ENCODE measurements at regions not wholly inside any gene's neighbourhood (a gene's known extent, or its start where the extent isn't known, plus 50 kb on each side); places are given as distances from the start of the nearest gene placed in this dataset.
A peak's percentile ranks its signal among the peaks of the same experiment; 100 is the strongest.

DNA sequence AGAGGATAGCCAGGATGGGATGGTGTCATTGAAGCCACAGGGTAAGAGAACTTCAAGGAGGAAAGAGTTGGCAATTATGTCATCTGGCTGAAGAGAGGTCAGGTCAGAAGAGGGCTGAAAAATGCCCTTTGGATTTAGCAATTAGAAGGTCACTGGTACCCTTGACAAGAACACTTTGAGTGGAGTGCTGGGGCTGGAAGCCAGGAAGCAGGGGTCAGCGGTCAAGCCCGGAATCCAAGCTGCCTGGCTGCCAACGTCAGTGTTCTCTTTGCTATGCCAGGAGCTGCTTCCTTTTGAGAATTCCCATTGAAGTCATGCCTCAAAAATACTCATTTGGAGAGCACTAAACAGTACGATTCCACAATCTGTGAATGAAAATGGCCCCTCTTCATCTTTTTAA lies 386.5 kb downstream of the SHQ1 start:
- DNase-seq (ENCODE audit: low read depth in 2 of 2): no peak

DNA sequence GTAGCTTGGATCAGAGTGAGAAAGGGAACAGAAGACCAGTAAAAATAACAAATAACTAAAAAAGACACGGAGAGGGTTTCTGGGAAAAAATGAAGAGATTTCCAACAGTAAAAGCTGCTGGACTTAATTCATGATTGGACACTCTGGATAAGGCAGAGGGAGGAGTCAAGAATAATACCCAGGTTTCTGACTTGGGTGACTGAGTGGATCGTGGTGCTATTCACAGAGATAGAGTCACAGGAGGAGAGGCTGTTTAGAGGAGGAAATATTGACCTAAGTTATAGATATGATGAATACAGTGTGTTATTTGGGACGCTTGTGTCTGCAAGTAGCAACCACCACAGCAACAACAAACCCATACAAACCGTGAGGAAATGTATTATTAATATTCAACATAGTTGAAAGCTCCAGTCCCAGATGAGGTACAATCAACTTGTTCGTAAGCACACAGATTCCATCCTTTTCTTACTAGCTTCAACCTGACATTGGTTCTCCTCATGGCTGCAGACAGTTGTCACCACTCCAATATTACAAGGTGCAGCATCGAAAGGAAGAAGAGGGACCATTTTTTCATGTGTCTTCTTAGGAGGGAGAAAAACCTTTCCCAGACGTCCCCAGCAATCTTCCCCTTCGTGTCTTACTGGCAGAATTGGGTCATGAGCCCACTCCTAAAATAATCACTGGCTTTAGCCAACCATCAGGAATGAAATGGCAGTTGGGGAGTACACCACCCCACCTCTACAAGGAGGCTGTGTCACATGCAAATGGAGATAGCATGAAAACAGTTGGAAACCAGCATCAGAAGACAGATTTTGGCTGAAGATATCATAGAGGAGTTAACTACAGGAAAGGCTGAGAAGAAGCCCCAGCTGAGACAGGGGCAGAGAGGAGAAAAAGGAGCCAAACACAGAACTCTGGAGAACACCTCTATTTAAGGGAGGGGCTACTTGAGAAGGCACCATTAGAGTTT lies 387.8 kb downstream of the SHQ1 start:
- DNase-seq (ENCODE audit: low read depth in 2 of 2): no peak

DNA sequence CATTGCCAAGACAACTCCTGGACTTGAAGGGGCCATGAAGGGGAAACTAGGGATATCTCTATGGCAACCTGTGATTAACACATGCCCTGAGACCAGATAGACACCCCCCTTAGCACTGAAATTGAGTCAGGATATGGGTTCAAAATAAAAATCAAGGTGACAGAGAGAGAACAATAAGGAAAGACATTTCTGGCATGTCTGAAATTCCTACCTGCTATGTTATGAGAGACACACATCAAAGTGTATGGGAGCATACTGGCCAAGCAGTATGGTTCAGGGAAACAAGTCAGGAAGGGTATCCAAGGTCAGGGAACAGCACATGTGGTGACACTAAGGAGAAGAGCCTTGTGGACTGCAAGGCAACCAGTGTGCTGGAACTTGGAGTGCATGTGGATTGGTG lies 388.7 kb downstream of the SHQ1 start:
- DNase-seq (ENCODE audit: low read depth in 2 of 2): no peak

DNA sequence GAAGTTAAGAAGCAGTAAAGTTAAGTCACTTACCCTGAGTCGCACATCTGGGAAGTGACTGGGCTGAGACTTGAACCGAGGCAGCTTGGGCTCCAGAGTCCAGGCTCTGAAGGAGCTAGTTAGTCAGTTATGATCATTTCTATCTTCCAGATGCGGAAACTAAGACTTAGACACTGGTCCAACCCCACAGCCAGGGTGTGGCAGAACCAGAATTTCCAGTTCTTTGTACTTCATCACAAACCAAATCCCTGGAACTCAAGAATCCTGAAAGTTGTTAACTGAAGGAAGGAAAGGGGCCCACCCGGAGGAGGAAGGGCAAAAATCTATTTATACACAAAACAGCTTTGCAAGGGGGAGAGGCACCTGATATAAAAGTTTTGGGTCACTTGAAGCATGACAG lies 389.9 kb downstream of the SHQ1 start:
- DNase-seq (ENCODE audit: low read depth in 2 of 2): no peak

DNA sequence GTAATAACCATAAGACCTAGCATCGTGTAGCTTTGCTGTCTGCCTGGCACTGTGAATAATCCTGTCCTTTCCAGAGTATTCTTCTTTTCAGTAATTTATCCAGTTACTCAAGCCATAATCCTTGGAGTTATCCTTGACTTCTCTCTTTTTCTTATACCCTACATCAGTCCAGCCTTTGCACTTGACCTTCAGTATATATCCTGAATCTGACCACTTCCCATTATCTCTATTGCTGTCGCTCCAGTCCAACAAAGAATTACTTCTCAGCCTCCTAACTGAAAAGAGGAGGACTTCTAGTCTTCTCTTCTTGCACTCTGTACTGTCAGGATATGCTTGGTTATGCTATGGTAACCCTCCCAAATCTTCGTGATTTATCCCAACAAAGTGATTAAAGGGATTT lies 393.8 kb downstream of the SHQ1 start:
- no peak for DNase-seq (ENCODE audit: low read depth in 2 of 2)

DNA sequence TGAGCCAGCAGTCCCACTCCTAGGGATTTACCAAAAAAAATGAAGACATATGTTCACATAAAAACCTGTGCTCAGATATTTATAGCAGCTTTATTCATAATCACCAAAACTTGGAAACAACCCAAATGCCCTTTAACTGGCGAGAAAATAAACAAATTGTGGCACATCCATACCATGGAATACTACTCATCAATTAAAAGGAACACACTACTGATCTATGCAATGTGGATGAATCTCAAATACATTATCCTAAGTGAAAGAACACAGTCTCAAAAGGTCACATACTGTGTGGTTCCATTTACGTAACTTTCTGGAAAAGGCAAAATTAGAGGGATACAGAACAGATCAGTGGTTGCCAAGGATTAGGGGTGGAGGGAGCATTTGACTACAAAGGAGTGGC lies 394.5 kb downstream of the SHQ1 start:
- DNase-seq (ENCODE audit: low read depth in 2 of 2): no peak

DNA sequence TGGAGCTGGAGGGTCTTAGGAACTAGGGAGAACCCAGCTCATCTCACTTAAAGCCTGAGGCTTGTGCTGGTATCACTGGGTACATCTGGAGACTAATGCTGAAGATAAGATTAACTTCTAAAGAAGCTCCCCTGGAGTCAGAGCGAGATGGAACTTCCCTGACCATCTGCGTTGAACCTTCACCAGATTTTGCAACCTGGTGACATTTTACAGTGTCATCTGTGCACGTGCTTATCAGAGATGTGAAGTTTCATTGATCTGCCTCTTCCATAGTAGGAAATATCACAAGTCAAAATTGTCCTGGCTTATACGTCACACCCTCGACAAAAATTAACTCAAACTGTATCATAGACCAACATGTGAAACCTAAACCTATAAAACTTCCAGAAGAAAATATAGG lies 395.5 kb downstream of the SHQ1 start:
- no peak for DNase-seq (ENCODE audit: low read depth in 2 of 2)

DNA sequence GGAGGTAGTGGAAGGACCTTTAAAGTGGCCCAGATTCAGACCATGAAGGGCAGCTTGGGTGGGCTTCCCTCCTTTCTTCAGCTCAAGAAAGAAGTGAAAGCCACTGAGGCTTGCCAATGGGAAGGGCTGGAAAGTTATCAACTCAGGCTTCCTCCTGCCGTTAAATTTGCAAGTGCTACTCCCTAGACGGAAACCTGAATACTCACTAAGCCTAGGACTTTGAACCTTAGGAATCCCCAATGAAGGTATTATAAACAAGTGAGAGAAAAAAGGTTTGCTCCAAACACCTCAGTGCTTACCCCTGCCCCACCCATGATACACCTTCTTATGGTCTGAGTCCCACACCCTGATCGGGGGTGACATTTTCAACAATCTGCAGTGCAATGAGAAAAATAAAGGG lies 396.4 kb downstream of the SHQ1 start:
- DNase-seq (ENCODE audit: low read depth in 2 of 2): no peak

DNA sequence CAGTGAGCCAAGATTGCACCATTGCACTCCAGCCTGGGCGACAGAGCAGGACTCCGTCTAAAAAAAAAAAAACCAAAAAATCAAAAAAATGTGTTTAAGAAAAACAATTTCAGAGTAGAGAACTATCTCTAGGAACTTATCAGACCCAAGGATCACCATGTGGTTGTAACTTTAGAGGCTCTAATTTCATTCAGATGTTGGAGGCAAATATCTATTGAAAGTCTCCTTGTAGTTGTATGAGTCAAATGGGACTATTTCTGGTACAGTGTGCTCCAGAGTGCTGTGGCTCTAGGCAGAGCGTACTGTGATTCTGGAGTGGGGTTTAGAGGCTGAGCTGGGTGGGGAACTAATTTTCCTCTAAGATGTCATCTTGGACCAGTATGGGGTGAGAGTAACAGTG lies 398.7 kb downstream of the SHQ1 start:
- DNase-seq (ENCODE audit: low read depth in 2 of 2): no peak

DNA sequence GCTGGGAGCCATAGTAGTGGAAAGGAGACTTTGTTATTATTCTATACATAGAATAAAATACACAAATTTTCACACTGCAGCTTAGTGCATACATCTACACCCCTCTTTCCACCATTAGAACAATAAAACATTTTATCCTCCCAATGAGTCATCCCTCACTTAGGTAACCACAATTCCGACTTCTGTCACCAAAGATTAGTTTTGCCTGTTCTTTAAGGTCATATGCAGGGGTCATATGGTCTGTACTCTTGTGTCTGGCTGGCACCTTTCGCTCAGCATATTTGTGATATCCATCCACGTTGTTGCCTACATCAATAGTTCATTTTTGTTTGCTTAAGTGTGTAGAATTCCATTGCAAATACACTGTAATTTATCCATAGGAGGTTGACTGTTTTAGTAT lies 399.4 kb downstream of the SHQ1 start:
- no peak for DNase-seq (ENCODE audit: low read depth in 2 of 2)

DNA sequence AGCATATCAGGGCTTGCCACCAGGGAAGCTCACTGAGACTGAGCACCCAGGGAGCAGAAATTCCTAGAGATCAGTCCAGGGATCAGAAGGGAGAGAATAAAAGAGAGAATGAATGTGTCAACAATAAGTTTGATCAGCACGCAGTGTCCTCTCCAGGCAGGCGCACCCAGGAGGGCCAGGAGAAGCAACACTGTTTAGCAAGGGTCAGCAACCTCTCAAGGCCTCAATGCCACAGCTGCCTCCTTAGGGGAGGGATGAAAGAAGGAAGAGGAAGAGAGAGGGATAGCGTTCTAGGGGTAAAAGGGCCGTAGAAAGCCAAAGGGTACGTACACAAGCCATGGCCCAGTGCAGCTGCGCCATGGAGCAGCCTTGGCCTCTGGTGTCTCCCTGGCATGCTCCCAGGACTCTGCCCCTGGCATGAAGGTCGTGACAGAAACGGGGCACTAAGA lies 399.8 kb downstream of the SHQ1 start:
- no peak for DNase-seq (ENCODE audit: low read depth in 2 of 2)

DNA sequence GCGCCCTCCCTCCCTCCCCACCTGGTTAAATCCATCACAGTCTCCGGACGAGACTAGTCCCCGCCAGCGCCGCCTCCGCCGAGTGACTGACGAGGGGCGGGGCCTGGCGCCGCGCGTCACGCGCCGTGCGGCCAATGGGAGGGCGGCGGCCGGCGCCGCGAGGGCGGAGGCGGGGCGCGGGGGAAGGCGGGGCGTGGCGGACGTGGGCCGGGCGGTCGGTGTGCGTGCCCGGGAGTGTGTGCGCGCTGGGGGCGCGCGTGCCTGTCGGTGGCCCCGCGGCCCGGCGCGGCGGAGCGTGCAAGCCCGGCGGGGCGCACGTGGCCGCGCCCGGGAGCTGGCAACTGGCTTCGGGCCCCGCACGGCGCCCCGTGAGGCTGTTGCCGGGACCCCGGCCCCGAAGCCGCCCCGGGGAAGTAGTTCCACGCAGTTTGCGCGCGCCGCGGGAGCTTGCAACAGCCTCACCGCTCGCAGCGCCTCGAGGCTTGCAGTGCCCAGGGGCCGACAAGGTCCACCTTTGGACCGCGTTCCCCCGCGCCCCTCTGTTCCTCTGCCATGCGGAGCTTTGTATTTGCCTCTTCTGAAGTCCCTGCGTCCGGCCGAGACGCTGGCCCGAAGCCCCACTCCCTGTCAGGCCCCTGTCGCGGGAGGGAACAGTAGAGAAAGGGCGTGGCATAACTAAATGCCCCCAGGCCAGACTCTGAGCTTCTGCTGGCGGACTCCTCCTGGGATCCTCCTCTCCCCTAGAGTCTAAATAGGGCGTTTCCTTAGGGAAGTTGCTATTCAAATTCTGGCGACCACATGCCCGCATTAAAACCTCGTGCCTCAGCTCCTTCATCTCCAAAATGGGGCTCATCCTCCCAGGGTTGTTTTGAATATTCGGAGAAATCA lies 400.9 kb downstream of the SHQ1 start:
- DNase-seq (ENCODE audit: low read depth in 2 of 2): peak; percentile 73 to 92

DNA sequence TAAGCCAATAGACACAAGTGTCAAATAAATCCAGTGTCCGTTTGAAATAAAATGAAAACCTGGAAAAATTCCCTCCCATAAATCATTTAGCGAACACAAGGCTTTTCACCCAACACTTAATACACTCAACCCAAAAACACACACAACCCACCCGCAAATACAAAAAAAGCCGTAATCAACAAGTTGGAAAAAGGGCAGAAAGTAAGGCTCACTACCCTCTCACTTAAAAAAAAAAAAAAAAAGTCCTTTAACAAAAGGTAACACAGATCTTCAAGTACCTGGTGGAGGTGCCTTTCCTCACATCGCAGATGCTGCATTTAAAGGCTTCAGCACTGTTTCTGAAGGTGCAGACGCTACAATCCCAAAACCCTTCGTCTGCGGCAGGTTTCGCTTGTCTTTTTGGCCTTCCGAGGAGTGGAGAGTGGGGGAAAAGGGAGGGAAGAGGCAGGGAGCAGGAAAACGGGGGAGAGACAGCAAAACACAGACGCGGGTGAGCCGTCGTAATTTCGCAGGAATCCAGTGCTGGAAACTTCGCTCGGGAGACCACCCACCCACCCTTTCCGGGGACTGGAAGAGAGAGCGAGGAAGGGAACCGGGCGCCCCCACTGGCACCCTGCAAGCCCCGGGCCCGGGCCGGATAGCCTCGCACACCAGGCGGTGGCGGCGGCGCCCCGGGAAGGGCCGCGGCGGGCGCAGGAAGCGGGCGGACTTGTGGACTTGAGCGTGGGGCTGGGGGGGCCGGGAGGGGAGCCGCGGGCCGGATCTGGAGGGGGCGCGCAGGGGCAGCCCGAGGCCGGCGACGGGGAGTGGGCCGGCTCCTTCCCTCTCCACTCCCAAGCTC lies 401.8 kb downstream of the SHQ1 start, which contains the start of gene RYBP:
Gene RYBP (minus strand): TSS at position 404 of the 841 bp plus-strand sequence.
- DNase-seq (ENCODE audit: low read depth in 2 of 2): no peak

DNA sequence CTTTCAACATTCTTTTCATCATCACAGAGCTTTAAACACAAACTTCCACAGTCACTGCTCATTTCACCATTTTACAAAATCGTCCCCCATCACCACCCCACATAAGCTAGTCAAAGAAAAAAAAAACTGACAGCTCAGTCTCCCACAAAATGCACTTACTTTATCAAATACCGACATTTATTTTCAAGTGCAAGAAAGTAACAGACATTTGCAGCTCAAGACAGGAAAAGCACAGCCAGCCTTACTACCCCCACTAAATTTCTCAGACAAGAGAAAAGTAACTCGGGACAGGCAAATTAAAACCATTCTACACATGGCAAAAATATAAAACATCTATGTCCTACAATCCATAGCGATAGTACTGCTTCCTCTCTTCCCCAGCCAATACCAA lies 402.4 kb downstream of the SHQ1 start:
- no peak for DNase-seq (ENCODE audit: low read depth in 2 of 2)

DNA sequence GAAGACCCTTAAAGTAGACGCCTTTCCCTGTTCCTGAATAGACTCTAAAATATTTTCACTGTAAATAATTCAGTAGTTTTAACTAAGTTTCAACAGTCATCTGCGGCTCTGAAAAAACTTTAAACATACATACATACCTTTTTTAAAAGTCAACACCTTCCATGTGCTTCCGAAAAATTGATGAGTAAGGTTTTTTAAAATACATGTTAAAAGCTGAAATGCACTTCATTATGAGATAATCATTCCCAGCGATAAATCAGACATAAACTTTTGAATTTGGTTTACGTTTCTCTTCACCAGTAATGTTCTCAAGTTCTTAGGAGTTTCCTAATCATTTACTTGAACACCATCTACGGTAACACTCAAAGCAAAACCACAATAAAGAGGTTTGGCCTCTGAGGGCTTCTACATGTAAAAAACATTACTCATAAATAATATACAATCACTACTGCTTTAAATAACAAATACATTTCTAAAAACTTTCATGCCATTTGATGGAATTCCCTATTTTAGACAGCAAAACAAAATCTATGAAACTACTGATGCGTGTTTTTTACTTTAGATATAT lies 403.5 kb downstream of the SHQ1 start:
- DNase-seq (ENCODE audit: low read depth in 2 of 2): no peak

DNA sequence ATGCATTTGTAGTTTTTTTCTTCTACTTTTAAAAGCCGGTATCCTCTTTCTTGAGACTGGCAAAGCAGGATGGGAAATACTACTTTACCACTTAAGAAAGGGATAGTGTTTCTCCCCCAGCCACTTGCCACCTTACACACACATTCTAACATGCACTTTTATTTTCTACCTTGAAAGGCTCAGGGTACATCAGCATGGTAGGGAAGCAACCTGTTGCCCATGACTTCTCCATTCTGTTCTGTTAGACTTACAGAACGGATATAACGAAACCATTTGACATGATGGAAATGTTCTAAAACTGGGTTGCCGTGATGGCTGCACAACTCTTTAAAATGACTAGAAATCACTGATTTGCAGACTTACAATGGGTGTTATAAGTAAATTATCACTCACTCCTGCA lies 405.5 kb downstream of the SHQ1 start:
- no peak for DNase-seq (ENCODE audit: low read depth in 2 of 2)

DNA sequence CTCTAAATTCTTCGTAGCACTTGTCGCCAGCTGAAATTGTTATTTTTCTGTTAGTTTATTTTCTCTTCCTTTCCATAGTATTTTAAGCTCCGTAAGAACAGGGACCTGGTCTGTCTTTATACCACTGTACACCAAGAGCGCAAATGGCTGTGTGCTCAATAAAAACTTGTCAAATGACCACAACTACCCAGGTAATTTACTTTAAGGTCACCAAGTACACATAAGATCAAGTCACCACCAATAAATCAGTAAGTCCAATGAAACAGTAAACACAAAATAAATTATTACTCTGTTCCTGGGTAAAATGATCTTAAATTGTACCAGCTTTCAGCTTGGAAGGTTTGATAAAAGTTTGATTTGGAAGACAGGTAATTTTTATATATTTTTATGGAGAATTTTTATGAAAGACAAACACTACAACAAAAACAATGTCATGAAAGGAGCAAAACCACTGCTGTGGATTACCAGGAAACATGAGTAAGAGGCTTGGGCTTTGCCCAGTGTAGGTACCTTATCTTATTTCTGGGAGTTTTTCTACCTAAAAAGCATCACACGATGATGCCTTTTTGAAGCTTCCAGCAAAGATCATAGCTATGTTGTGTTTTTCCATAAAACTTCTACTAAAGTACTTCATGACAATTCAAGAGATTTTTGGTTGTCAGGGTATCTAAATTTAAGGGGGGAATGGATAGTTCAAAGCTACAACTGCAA lies 406.8 kb downstream of the SHQ1 start:
- no peak for DNase-seq (ENCODE audit: low read depth in 2 of 2)

DNA sequence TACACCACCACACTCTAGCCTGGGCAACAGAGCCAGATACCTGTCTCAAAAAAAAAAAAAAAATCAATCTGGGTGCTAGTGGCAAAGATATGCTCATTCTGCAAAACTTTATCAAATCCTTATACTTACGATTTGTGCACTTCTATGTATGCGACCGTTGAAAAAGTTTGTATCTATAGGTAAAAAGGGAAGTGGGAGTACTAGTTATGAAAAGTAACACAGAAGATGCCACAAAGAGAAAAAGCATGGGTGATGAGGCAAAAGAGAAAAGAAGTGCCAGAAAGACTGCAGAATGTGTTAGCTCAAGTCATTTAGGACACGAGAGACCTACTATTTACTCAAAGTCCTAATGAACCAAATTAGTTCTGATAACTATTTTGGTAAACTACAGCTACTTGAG lies 407.8 kb downstream of the SHQ1 start:
- DNase-seq (ENCODE audit: low read depth in 2 of 2): no peak

DNA sequence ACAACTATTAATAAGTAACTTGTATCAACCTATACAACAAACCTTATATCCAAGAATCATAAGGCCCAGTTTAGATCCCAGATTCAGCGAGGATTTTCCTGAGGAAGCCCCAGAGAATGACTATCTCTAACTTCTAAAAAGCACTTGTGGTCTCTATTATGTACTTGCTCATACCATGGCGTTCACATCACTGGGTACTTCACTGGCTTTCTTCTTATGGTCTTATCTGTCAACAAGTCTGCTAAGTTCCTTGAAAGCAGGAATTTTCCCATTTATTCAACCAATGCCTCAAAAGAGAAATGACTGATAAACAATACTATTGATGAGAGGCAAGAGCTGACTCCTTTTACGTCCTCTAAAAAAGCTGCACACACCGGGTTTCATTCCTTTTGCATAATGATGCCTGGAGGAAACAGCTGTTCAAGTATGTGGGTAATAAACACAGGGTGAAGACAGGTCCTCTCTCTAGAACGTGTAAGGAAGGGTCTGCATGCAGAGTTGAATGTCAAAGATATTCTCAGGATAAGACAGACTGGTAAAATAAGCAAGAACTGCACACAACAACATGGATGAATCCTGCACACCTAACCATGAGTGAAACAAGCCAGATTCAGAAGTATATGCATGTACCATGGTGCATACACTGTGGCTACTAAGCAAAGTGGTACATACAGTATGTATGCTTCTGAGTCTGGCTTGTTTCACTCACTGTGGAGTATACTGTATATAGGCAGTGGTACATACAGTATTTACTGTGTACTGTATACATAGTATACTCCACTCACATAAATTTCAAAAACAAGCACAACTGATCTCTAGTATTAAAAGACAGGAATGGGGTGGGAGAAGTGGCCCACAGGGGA lies 408.7 kb downstream of the SHQ1 start:
- no peak for DNase-seq (ENCODE audit: low read depth in 2 of 2)

Data from stimulated activated CD8-positive, alpha-beta memory T cell treated with anti-CD3 and anti-CD28 coated beads, Interleukin-7, amount 100 ng/mL, for 4 hours (primary cell).